ENCODE measurements at regions not wholly inside any gene's neighbourhood (a gene's known extent, or its start where the extent isn't known, plus 50 kb on each side); places are given as distances from the start of the nearest gene placed in this dataset.

- intact Hi-C loops (cut with DNase I): no loop called here
- TF ChIP-seq, protein P1, sequence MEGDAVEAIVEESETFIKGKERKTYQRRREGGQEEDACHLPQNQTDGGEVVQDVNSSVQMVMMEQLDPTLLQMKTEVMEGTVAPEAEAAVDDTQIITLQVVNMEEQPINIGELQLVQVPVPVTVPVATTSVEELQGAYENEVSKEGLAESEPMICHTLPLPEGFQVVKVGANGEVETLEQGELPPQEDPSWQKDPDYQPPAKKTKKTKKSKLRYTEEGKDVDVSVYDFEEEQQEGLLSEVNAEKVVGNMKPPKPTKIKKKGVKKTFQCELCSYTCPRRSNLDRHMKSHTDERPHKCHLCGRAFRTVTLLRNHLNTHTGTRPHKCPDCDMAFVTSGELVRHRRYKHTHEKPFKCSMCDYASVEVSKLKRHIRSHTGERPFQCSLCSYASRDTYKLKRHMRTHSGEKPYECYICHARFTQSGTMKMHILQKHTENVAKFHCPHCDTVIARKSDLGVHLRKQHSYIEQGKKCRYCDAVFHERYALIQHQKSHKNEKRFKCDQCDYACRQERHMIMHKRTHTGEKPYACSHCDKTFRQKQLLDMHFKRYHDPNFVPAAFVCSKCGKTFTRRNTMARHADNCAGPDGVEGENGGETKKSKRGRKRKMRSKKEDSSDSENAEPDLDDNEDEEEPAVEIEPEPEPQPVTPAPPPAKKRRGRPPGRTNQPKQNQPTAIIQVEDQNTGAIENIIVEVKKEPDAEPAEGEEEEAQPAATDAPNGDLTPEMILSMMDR (IDR thresholded peaks at IDR 0.05): no peak
- TF ChIP-seq POLR2A (IDR thresholded peaks at IDR 0.05): no peak
- no peaks in the 10 kb centered on the region for H3K4me1 ChIP-seq
- H3K4me3 ChIP-seq (replicated peaks in 1 of 3): no peak overlapping the region
- no peaks in the 10 kb centered on the region for H3K9me3 ChIP-seq
- no peak for DNase-seq
- WGBS, 2 donors: 92 to 93% methylated on average over 12 of the region's 12 CpGs
- no peaks in the 10 kb centered on the region for H3K36me3 ChIP-seq
- no peaks in the 10 kb centered on the region for H3K27me3 ChIP-seq
- H3K27ac ChIP-seq: no peak overlapping the region
These were observed 394.5 kb downstream of the NPIPA8 start for GRCh38 chr16:17942067-17942466.

GRCh38 chr16:17940584-17941364 lies 395.8 kb downstream of the NPIPA8 start:
- Histone ChIP-seq H3K36me3 (no peaks in the 10 kb centered on the region), H3K4me3 (replicated peaks in 1 of 3) (no peak overlapping the region), H3K27me3 (no peaks in the 10 kb centered on the region), H3K4me1 (no peaks in the 10 kb centered on the region), H3K27ac (no peak overlapping the region), H3K9me3 (no peaks in the 10 kb centered on the region)
- intact Hi-C loops (cut with DNase I): no loop called here
- TF ChIP-seq POLR2A (IDR thresholded peaks at IDR 0.05): no peak
- TF ChIP-seq, protein P1 (IDR thresholded peaks at IDR 0.05): no peak
- no peak for DNase-seq
- WGBS, 2 donors: 76 to 77% methylated on average over 8 of the region's 8 CpGs

DNA sequence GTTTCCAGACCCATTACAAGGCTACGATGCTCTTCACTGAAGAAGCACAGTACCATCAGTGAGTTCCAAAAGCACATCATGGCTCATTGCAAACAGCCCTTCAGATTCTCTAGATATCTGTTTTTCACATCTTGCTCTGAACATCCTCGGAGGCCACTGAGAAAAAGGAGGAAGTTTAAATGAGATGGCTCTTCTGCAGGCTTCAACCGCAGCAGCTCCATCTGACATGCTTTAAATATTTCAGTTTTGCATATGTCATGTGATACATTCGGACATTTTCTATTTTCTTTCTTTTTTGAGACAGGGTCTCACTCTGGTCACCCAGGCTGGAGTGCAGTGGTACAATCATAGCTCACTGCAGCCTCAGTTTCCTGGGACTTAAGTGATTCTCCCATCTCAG lies 396.8 kb downstream of the NPIPA8 start:
- 70 to 79% methylated on average over 4 of the region's 4 CpGs for WGBS, 2 donors
- no peak overlapping the region for H3K27ac ChIP-seq
- no peak overlapping the region for H3K4me3 ChIP-seq (replicated peaks in 1 of 3)
- no peak for DNase-seq
- H3K4me1 ChIP-seq: no peaks in the 10 kb centered on the region
- intact Hi-C loops (cut with DNase I): no loop called here
- no peaks in the 10 kb centered on the region for H3K36me3 ChIP-seq
- no peaks in the 10 kb centered on the region for H3K9me3 ChIP-seq
- H3K27me3 ChIP-seq: no peaks in the 10 kb centered on the region
- TF ChIP-seq, protein P1 (IDR thresholded peaks at IDR 0.05): no peak
- no peak for TF ChIP-seq POLR2A (IDR thresholded peaks at IDR 0.05)

DNA sequence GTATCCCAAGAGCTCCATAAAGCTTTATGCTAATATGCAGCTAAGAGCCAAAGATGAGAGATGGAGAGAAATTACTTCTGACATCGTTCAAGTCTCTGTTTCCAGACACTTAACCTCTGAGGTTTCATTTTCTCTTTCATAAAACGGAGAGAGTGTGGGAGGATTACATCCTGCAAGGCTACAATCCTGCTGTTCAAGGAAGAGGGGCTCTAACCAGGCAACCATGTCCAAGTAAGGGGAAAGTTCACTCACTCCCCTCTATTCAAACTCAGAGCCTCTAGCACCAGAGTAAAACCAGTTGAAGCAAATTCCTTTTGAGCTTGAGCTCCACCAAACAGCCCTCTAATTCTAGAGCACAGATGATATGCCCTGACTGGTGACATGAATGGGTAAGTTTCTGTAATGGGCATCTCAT lies 397.4 kb downstream of the NPIPA8 start:
- Histone ChIP-seq H3K27me3 (no peaks in the 10 kb centered on the region), H3K4me1 (no peaks in the 10 kb centered on the region), H3K27ac (no peak overlapping the region), H3K36me3 (no peaks in the 10 kb centered on the region), H3K4me3 (replicated peaks in 1 of 3) (no peak overlapping the region), H3K9me3 (no peaks in the 10 kb centered on the region)
- DNase-seq: no peak
- TF ChIP-seq, protein P1 (IDR thresholded peaks at IDR 0.05): no peak
- TF ChIP-seq POLR2A (IDR thresholded peaks at IDR 0.05): no peak
- intact Hi-C loops (cut with DNase I): no loop called here
- 6 to 13% methylated on average over 2 of the region's 2 CpGs for WGBS, 2 donors

DNA sequence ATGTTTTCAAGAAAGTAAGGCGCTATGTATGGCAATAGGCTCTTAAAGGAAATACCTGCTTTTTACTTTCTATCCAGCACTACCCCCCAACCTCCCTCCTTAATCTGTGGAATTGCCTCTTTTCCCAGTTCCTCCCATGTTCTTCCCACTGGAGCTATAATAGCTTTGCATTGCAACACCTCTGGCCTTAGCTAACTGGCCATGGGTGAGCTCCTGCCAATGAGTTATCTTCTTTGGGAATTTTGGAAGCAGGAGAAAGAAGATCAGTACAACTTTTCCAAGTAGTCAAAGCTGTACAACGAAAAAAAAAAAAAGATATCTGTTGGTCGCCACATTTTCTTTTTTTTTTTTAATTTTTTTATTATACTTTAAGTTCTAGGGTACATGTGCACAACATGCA lies 398.0 kb downstream of the NPIPA8 start:
- no peaks in the 10 kb centered on the region for H3K27me3 ChIP-seq
- H3K4me3 ChIP-seq (replicated peaks in 1 of 3): no peak overlapping the region
- H3K4me1 ChIP-seq: no peaks in the 10 kb centered on the region
- H3K27ac ChIP-seq: no peak overlapping the region
- intact Hi-C loops (cut with DNase I): no loop called here
- no peak for DNase-seq
- H3K36me3 ChIP-seq: no peaks in the 10 kb centered on the region
- 78 to 80% methylated on average over 3 of the region's 3 CpGs for WGBS, 2 donors
- H3K9me3 ChIP-seq: no peaks in the 10 kb centered on the region
- TF ChIP-seq, protein P1 (IDR thresholded peaks at IDR 0.05): no peak
- no peak for TF ChIP-seq POLR2A (IDR thresholded peaks at IDR 0.05)
